Activated CD8-positive, alpha-beta memory T cell treated with anti-CD3 and anti-CD28 coated beads, Interleukin-2, amount 10 ng/mL, durations not matched to agents 7 days and 5 days (primary cell): ENCODE measurements at regions not wholly inside any gene's neighbourhood (a gene's known extent, or its start where the extent isn't known, plus 50 kb on each side); places are given as distances from the start of the nearest gene placed in this dataset.

Experiments used
- ATAC-seq: fragments of 150-1000 bp; cut with Tn5 transposase; one replicate; pipeline ENCODE4 v1.10.0; 2021; ENCODE audit warnings: moderate library complexity
- CTCF ChIA-PET: fragments of 350-600 bp; sonication (Branson Sonifier 250); formaldehyde crosslinking; loops from one replicate; lab custom pipeline; 2021; ENCODE audit warnings: antibody characterized with exemption; lab: Charles Lee
- DNase-seq: peaks from one replicate; pipeline ENCODE4 v3.0.0-alpha.2; 2020
- H3K27ac Mint-ChIP-seq: one replicate; pipeline ENCODE4 v1.8.0; 2021; ENCODE audit warnings: mild to moderate bottlenecking, mixed read lengths
- H3K27me3 Mint-ChIP-seq: one replicate; pipeline ENCODE4 v1.8.0; 2021; ENCODE audit warnings: mixed read lengths
- H3K36me3 Mint-ChIP-seq: one replicate; pipeline ENCODE4 v1.8.0; 2021; ENCODE audit warnings: mild to moderate bottlenecking, mixed read lengths
- H3K4me1 Mint-ChIP-seq: one replicate; pipeline ENCODE4 v1.8.0; 2021; ENCODE audit warnings: mixed read lengths
- H3K4me3 Mint-ChIP-seq: one replicate; pipeline ENCODE4 v1.8.0; 2021; ENCODE audit warnings: mild to moderate bottlenecking, moderate library complexity, mixed read lengths
- H3K9me3 Mint-ChIP-seq: one replicate; pipeline ENCODE4 v1.8.0; 2022; ENCODE audit warnings: low read depth, mixed read lengths

GRCh38 chr7:11221984-11222383 is 248.3 kb downstream of the PHF14 start:
- H3K27ac Mint-ChIP-seq = no peak overlapping the region
- no peaks in the 10 kb centered on the region for H3K9me3 Mint-ChIP-seq
- H3K4me3 Mint-ChIP-seq = no peak overlapping the region
- peaks cover 11% of the 10 kb centered on the region for H3K27me3 Mint-ChIP-seq
- no peaks in the 10 kb centered on the region for H3K36me3 Mint-ChIP-seq
- CTCF ChIA-PET = no interaction called here
- no peak for DNase-seq
- H3K4me1 Mint-ChIP-seq = peaks cover 5% of the 10 kb centered on the region
- ATAC-seq = no peak

- ATAC-seq (no peak), DNase-seq (no peak)
- H3K36me3 Mint-ChIP-seq = no peaks in the 10 kb centered on the region
- H3K4me1 Mint-ChIP-seq = no peaks in the 10 kb centered on the region
- no peak overlapping the region for H3K27ac Mint-ChIP-seq
- CTCF ChIA-PET = no interaction called here
- peaks cover 11% of the 10 kb centered on the region for H3K27me3 Mint-ChIP-seq
- H3K9me3 Mint-ChIP-seq = no peaks in the 10 kb centered on the region
- no peak overlapping the region for H3K4me3 Mint-ChIP-seq
Observed at GRCh38 chr7:11224535-11224934, 250.9 kb downstream of the PHF14 start.

GRCh38 chr7:11228515-11228914 is 254.8 kb downstream of the PHF14 start:
- H3K4me3 Mint-ChIP-seq = no peak overlapping the region
- no peaks in the 10 kb centered on the region for H3K36me3 Mint-ChIP-seq
- no peaks in the 10 kb centered on the region for H3K9me3 Mint-ChIP-seq
- no peak overlapping the region for H3K27ac Mint-ChIP-seq
- CTCF ChIA-PET = interaction anchor here (0.9 kb wide), 1 partner anchor 16 kb away, joined by 3 read pairs; no protein-coding TSS in a partner anchor
- no peaks in the 10 kb centered on the region for H3K4me1 Mint-ChIP-seq
- DNase-seq (no peak), ATAC-seq (no peak)
- H3K27me3 Mint-ChIP-seq = peaks cover 8% of the 10 kb centered on the region

GRCh38 chr7:11231190-11231589 is 257.5 kb downstream of the PHF14 start:
- Mint-ChIP-seq H3K9me3 (no peaks in the 10 kb centered on the region), H3K27ac (no peak overlapping the region), H3K4me3 (no peak overlapping the region), H3K36me3 (no peaks in the 10 kb centered on the region), H3K4me1 (no peaks in the 10 kb centered on the region), H3K27me3 (peaks cover 2% of the 10 kb centered on the region)
- ATAC-seq (no peak), DNase-seq (no peak)
- CTCF ChIA-PET = no interaction called here

- CTCF ChIA-PET = no interaction called here
- Mint-ChIP-seq H3K27me3 (peaks cover 2% of the 10 kb centered on the region), H3K9me3 (no peaks in the 10 kb centered on the region), H3K4me1 (no peaks in the 10 kb centered on the region), H3K4me3 (no peak overlapping the region), H3K27ac (no peak overlapping the region), H3K36me3 (no peaks in the 10 kb centered on the region)
- ATAC-seq = no peak
- no peak for DNase-seq
Observed at GRCh38 chr7:11232462-11232861, 258.8 kb downstream of the PHF14 start.

- H3K27me3 Mint-ChIP-seq = peaks cover 2% of the 10 kb centered on the region
- no peaks in the 10 kb centered on the region for H3K9me3 Mint-ChIP-seq
- H3K27ac Mint-ChIP-seq = no peak overlapping the region
- H3K36me3 Mint-ChIP-seq = no peaks in the 10 kb centered on the region
- CTCF ChIA-PET = no interaction called here
- no peaks in the 10 kb centered on the region for H3K4me1 Mint-ChIP-seq
- DNase-seq (no peak), ATAC-seq (no peak)
- H3K4me3 Mint-ChIP-seq = no peak overlapping the region
Observed at GRCh38 chr7:11233871-11234270, 260.2 kb downstream of the PHF14 start.

GRCh38 chr7:11235491-11235890 is 261.8 kb downstream of the PHF14 start:
- no peak for DNase-seq
- Mint-ChIP-seq H3K36me3 (no peaks in the 10 kb centered on the region), H3K27me3 (peaks cover 5% of the 10 kb centered on the region), H3K27ac (no peak overlapping the region), H3K9me3 (no peaks in the 10 kb centered on the region), H3K4me3 (no peak overlapping the region), H3K4me1 (no peaks in the 10 kb centered on the region)
- CTCF ChIA-PET = no interaction called here
- ATAC-seq = no peak

GRCh38 chr7:11236680-11237079 is 263.0 kb downstream of the PHF14 start:
- no peaks in the 10 kb centered on the region for H3K4me1 Mint-ChIP-seq
- no peaks in the 10 kb centered on the region for H3K9me3 Mint-ChIP-seq
- no peak for ATAC-seq
- CTCF ChIA-PET = interaction anchor here (1.5 kb wide), 1 partner anchor 23 kb away, joined by 4 read pairs; no protein-coding TSS in a partner anchor
- no peak overlapping the region for H3K4me3 Mint-ChIP-seq
- DNase-seq = no peak
- peaks cover 5% of the 10 kb centered on the region for H3K27me3 Mint-ChIP-seq
- no peak overlapping the region for H3K27ac Mint-ChIP-seq
- H3K36me3 Mint-ChIP-seq = no peaks in the 10 kb centered on the region

GRCh38 chr7:11237742-11238141 is 264.1 kb downstream of the PHF14 start:
- Mint-ChIP-seq H3K9me3 (no peaks in the 10 kb centered on the region), H3K4me1 (no peaks in the 10 kb centered on the region), H3K27ac (no peak overlapping the region), H3K27me3 (peaks cover 5% of the 10 kb centered on the region), H3K4me3 (no peak overlapping the region), H3K36me3 (no peaks in the 10 kb centered on the region)
- DNase-seq (no peak), ATAC-seq (no peak)
- CTCF ChIA-PET = no interaction called here

- ATAC-seq = no peak
- Mint-ChIP-seq H3K27me3 (peaks cover 5% of the 10 kb centered on the region), H3K4me3 (no peak overlapping the region), H3K36me3 (no peaks in the 10 kb centered on the region), H3K9me3 (no peaks in the 10 kb centered on the region), H3K27ac (no peak overlapping the region), H3K4me1 (no peaks in the 10 kb centered on the region)
- CTCF ChIA-PET = no interaction called here
- no peak for DNase-seq
Observed at GRCh38 chr7:11239316-11239715, 265.6 kb downstream of the PHF14 start.

GRCh38 chr7:11243739-11244138 is 270.1 kb downstream of the PHF14 start:
- Mint-ChIP-seq H3K9me3 (no peaks in the 10 kb centered on the region), H3K36me3 (no peaks in the 10 kb centered on the region), H3K4me3 (no peak overlapping the region), H3K4me1 (no peaks in the 10 kb centered on the region), H3K27me3 (peaks cover 5% of the 10 kb centered on the region), H3K27ac (no peak overlapping the region)
- DNase-seq = no peak
- no peak for ATAC-seq
- CTCF ChIA-PET = no interaction called here

GRCh38 chr7:11244149-11244548 is 270.5 kb downstream of the PHF14 start:
- no peak overlapping the region for H3K27ac Mint-ChIP-seq
- CTCF ChIA-PET = no interaction called here
- DNase-seq (no peak), ATAC-seq (no peak)
- H3K36me3 Mint-ChIP-seq = no peaks in the 10 kb centered on the region
- H3K27me3 Mint-ChIP-seq = peaks cover 5% of the 10 kb centered on the region
- no peaks in the 10 kb centered on the region for H3K9me3 Mint-ChIP-seq
- H3K4me1 Mint-ChIP-seq = no peaks in the 10 kb centered on the region
- no peak overlapping the region for H3K4me3 Mint-ChIP-seq

GRCh38 chr7:11247545-11247944 is 273.9 kb downstream of the PHF14 start:
- ATAC-seq (no peak), DNase-seq (no peak)
- Mint-ChIP-seq H3K36me3 (no peaks in the 10 kb centered on the region), H3K4me3 (no peak overlapping the region), H3K9me3 (no peaks in the 10 kb centered on the region), H3K4me1 (no peaks in the 10 kb centered on the region), H3K27me3 (peaks cover 4% of the 10 kb centered on the region), H3K27ac (no peak overlapping the region)
- CTCF ChIA-PET = no interaction called here

- no peaks in the 10 kb centered on the region for H3K4me1 Mint-ChIP-seq
- ATAC-seq (no peak), DNase-seq (no peak)
- CTCF ChIA-PET = no interaction called here
- H3K27me3 Mint-ChIP-seq = peaks cover 4% of the 10 kb centered on the region
- H3K27ac Mint-ChIP-seq = no peak overlapping the region
- no peaks in the 10 kb centered on the region for H3K9me3 Mint-ChIP-seq
- no peak overlapping the region for H3K4me3 Mint-ChIP-seq
- no peaks in the 10 kb centered on the region for H3K36me3 Mint-ChIP-seq
Observed at GRCh38 chr7:11251436-11251835, 277.8 kb downstream of the PHF14 start.

- CTCF ChIA-PET = no interaction called here
- H3K9me3 Mint-ChIP-seq = no peaks in the 10 kb centered on the region
- no peaks in the 10 kb centered on the region for H3K36me3 Mint-ChIP-seq
Observed at GRCh38 chr7:11252011-11252607, 278.4 kb downstream of the PHF14 start.

More at GRCh38 chr7:11252011-11252607, 278.4 kb downstream of the PHF14 start:
- no peak for DNase-seq
- peaks cover 4% of the 10 kb centered on the region for H3K27me3 Mint-ChIP-seq
- H3K4me3 Mint-ChIP-seq = no peak overlapping the region
- no peak for ATAC-seq
- no peak overlapping the region for H3K27ac Mint-ChIP-seq
- H3K4me1 Mint-ChIP-seq = no peaks in the 10 kb centered on the region
